Kidney (tissue), 13 donors: ENCODE measurements at regions not wholly inside any gene's neighbourhood (a gene's known extent, or its start where the extent isn't known, plus 50 kb on each side); places are given as distances from the start of the nearest gene placed in this dataset.
A peak's percentile ranks its signal among the peaks of the same experiment; 100 is the strongest.

Experiments used
- DNase-seq, 5 donors: peaks; one replicate each; pipeline ENCODE4 v3.0.0-alpha.2; 2013 to 2020
- FAIRE-seq: peaks from 2 replicates; lab custom pipeline; 2012; peaks lifted over from hg19 to GRCh38; lab: Jason Lieb, UNC
- H3K27ac ChIP-seq, 2 donors: one replicate each; pipeline ENCODE4 v1.7.0; 2013; ENCODE audit warnings: low read depth in 2 of 2, low read length in 2 of 2, inconsistent platforms in 1 of 2
- H3K27me3 ChIP-seq: one replicate; pipeline ENCODE4 v1.7.1; 2013; ENCODE audit warnings: low read length, inconsistent platforms; ENCODE audit not compliant: control insufficient read depth, insufficient read depth
- H3K36me3 ChIP-seq, 3 donors: one replicate each; pipeline versions ENCODE4 v1.7.0 to v1.7.1; 2013; ENCODE audit warnings: low read length in 3 of 3, control low read depth in 1 of 3, inconsistent platforms in 1 of 3; ENCODE audit not compliant: insufficient read depth in 3 of 3, control insufficient read depth in 2 of 3
- H3K4me1 ChIP-seq, 3 donors: one replicate each; pipeline versions ENCODE4 v1.7.0 to v1.7.1; 2013; ENCODE audit warnings: low read length in 3 of 3, inconsistent platforms in 1 of 3, low read depth in 1 of 3; ENCODE audit not compliant: control insufficient read depth in 2 of 3, insufficient read depth in 2 of 3
- H3K4me3 ChIP-seq, 3 donors: one replicate each; pipeline versions ENCODE4 v1.7.0 to v1.8.1; 2013; ENCODE audit warnings: low read length in 3 of 3, control low read depth in 1 of 3, inconsistent platforms in 1 of 3
- H3K9ac ChIP-seq, 3 donors: one replicate each; pipeline versions ENCODE4 v1.7.0 to v1.7.1; 2013; ENCODE audit warnings: low read length in 3 of 3, control low read depth in 1 of 3, inconsistent platforms in 1 of 3
- H3K9me3 ChIP-seq, 3 donors: one replicate each; pipeline versions ENCODE4 v1.7.0 to v1.7.1; 2013; ENCODE audit warnings: low read length in 3 of 3, control low read depth in 1 of 3, inconsistent platforms in 1 of 3; ENCODE audit not compliant: control insufficient read depth in 2 of 3, insufficient read depth in 1 of 3
- CTCF ChIP-seq: IDR thresholded peaks from 3 replicates; pipeline ENCODE4 v1.5.1; 2012; ENCODE audit warnings: mild to moderate bottlenecking, moderate library complexity, borderline replicate concordance; ENCODE audit not compliant: insufficient read depth; ENCODE audit errors: extremely low read depth
- intact Hi-C: fragments of 100-400 bp; cut with DNase I; formaldehyde crosslinking; loops from one replicate; pipeline ENCODE4 v1.11.1; 2022
- donor health status: control.
- donor health status: control.
- donor health status: control.
- donor health status: control.
- donor health status: control.
- donor health status: DM: yes; HTN: yes; CAD: no.
- donor health status: Normal renal cell carcinoma (clear cell type).

- H3K4me1 ChIP-seq, result no peaks in the 10 kb centered on the region
- FAIRE-seq, result no peak
- intact Hi-C loops, result no loop called here
- H3K4me3 ChIP-seq, result no peak overlapping the region
- H3K9me3 ChIP-seq, result no peaks in the 10 kb centered on the region
- DNase-seq, result no peak
- H3K9ac ChIP-seq, result no peak overlapping the region
- no peak for TF ChIP-seq CTCF
- no peaks in the 10 kb centered on the region for H3K27me3 ChIP-seq
- H3K36me3 ChIP-seq, result peaks cover 0 to 9% (median 4%) of the 10 kb centered on the region in 3 donors
- H3K27ac ChIP-seq, result no peak overlapping the region
Observed at GRCh38 chrX:74218895-74219294, 85.1 kb upstream of the ZCCHC13 start.

- Histone ChIP-seq H3K27ac (no peak overlapping the region), H3K9ac (no peak overlapping the region), H3K9me3 (no peaks in the 10 kb centered on the region), H3K4me1 (no peaks in the 10 kb centered on the region), H3K27me3 (no peaks in the 10 kb centered on the region), H3K36me3 (peaks cover 0 to 9% (median 4%) of the 10 kb centered on the region in 3 donors), H3K4me3 (no peak overlapping the region)
- no peak for FAIRE-seq
- TF ChIP-seq CTCF, result no peak
- intact Hi-C loops, result no loop called here
- no peak for DNase-seq
Observed at GRCh38 chrX:74216421-74216820, 87.6 kb upstream of the ZCCHC13 start.

- FAIRE-seq, result peak; percentile 98
- Histone ChIP-seq H3K4me3 (no peak overlapping the region), H3K9me3 (no peaks in the 10 kb centered on the region), H3K4me1 (no peaks in the 10 kb centered on the region), H3K36me3 (no peaks in the 10 kb centered on the region), H3K27ac (no peak overlapping the region), H3K27me3 (no peaks in the 10 kb centered on the region), H3K9ac (no peak overlapping the region)
- no peak for TF ChIP-seq CTCF
- no peak for DNase-seq
- intact Hi-C loops, result no loop called here
Observed at GRCh38 chrX:74211911-74212310, 92.1 kb upstream of the ZCCHC13 start.

DNA sequence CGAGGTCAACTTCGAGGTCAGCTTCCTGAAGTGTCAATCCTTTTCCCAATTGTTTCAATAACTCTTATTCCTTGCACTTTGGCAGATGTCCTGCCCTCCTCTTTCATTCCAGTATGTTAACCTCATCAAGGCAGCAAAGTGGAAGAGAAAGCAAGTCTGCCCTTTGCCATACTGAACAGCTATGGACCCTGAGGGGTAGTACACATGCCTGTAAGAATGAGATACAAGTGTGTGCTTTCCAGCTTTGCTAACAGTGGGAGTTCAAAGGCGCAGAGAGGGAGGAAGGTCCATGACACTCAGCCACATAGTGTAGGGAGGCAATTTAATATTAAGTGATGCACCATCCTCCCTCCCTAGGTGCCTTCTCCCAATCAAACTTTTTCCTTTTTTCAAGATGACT, 96.4 kb upstream of the ZCCHC13 start:
- Histone ChIP-seq H3K4me3 (no peak overlapping the region), H3K9me3 (no peaks in the 10 kb centered on the region), H3K36me3 (peaks cover 0 to 3% (median 0%) of the 10 kb centered on the region in 3 donors), H3K4me1 (no peaks in the 10 kb centered on the region), H3K9ac (no peak overlapping the region), H3K27ac (no peak overlapping the region), H3K27me3 (peaks cover 3% of the 10 kb centered on the region)
- TF ChIP-seq CTCF, result no peak
- FAIRE-seq, result no peak
- no peak for DNase-seq
- intact Hi-C loops, result no loop called here
